Loucy (cell line): ENCODE measurements at regions not wholly inside any gene's neighbourhood (a gene's known extent, or its start where the extent isn't known, plus 50 kb on each side); places are given as distances from the start of the nearest gene placed in this dataset.
"Not testable (repeated sequence)": the region's sequence is repeated elsewhere in the genome, so short reads cannot be mapped to it uniquely, and the experiment has no call there.

Experiments used
- EZH2phosphoT487 ChIP-seq: fragments of 200-600 bp; IDR thresholded peaks from 2 replicates; pipeline ENCODE4 v1.6.1; 2018; ENCODE audit warnings: antibody characterized with exemption, mild to moderate bottlenecking, moderate library complexity, borderline replicate concordance
- TF ChIP-seq, protein P1 (sequence below): fragments of 200-600 bp; sonication (generic); conservative IDR thresholded peaks from 2 replicates; pipeline ENCODE4 v1.5.1; 2014; ENCODE audit warnings: mild to moderate bottlenecking, antibody characterized with exemption, low read length

DNA sequence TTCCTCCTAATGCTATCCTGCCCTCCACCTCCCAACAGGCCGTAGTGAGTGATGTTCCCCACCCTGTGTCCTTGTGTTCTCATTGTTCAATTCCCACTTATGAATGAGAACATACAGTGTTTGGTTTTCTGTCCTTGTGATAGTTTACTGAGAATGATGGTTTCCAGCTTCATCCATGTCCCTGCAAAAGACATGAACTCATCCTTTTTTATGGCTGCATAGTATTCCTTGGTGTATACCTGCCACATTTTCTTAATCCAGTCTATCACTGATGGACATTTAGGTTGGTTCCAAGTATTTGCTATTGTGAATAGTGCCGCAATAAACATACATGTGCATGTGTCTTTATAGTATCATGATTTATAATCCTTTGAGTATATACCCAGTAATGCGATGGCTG, 88.5 kb upstream of the PABPC3 start:
- TF ChIP-seq EZH2phosphoT487, result not testable (repeated sequence)
- TF ChIP-seq, protein P1, sequence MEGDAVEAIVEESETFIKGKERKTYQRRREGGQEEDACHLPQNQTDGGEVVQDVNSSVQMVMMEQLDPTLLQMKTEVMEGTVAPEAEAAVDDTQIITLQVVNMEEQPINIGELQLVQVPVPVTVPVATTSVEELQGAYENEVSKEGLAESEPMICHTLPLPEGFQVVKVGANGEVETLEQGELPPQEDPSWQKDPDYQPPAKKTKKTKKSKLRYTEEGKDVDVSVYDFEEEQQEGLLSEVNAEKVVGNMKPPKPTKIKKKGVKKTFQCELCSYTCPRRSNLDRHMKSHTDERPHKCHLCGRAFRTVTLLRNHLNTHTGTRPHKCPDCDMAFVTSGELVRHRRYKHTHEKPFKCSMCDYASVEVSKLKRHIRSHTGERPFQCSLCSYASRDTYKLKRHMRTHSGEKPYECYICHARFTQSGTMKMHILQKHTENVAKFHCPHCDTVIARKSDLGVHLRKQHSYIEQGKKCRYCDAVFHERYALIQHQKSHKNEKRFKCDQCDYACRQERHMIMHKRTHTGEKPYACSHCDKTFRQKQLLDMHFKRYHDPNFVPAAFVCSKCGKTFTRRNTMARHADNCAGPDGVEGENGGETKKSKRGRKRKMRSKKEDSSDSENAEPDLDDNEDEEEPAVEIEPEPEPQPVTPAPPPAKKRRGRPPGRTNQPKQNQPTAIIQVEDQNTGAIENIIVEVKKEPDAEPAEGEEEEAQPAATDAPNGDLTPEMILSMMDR, result not testable (repeated sequence)
